ENCODE measurements at regions not wholly inside any gene's neighbourhood (a gene's known extent, or its start where the extent isn't known, plus 50 kb on each side); places are given as distances from the start of the nearest gene placed in this dataset.

- WGBS, 5 donors: 83 to 92% (median 87%) methylated on average over 14 of the region's 14 CpGs
- Histone ChIP-seq H3K4me3 (no peak overlapping the region), H3K4me1 (peaks cover 0 to 21% (median 13%) of the 10 kb centered on the region in 6 donors), H3K9me3 (no peaks in the 10 kb centered on the region), H3K27ac (no peak overlapping the region), H3K27me3 (replicated peaks in 1 of 7) (no peaks in the 10 kb centered on the region), H3K36me3 (no peaks in the 10 kb centered on the region)
- no peak for DNase-seq
- no peak for TF ChIP-seq POLR2A (IDR thresholded peaks at IDR 0.05)
- no peak for TF ChIP-seq POLR2AphosphoS5 (IDR thresholded peaks at IDR 0.05)
- no peak for TF ChIP-seq CTCF (IDR thresholded peaks at IDR 0.05 in 8 of 11, conservative IDR thresholded peaks at IDR 0.05 in 3 of 11)
- intact Hi-C loops (cut with DNase I; ENCODE audit: low total_unique reads): no loop called here
Observed at GRCh38 chr2:3073704-3074103, 303.9 kb downstream of the EIPR1 start.

DNA sequence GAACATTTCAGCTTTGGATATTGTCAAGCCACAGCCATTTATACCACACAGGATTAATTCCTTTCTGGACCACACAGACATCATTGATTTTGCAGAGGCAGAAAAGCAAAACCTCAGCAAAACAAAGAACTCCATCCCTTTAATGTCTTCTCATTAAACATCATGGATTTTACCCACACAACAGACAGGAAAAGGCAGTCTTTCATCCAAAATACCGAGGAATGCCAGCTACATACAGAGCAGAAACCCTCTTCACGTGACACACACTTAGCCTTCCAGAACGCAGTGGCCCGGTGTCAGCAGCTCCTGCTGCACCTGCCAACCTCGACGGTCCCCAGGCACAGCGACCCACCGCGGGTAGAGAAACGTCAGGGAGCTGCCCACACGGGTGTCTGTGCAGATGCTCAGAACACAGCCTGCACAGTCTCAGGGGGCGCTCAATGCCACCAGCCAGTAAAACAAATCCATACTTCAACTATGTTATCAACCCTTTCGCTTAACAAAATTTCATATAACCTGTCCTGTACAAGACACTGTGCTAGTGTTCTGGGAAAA, 304.5 kb downstream of the EIPR1 start:
- DNase-seq: peak; percentile 69
- intact Hi-C loops (cut with DNase I; ENCODE audit: low total_unique reads): no loop called here
- 54 to 80% (median 76%) methylated on average over 13 of the region's 13 CpGs for WGBS, 5 donors
- no peak for TF ChIP-seq POLR2AphosphoS5 (IDR thresholded peaks at IDR 0.05)
- no peak for TF ChIP-seq CTCF (IDR thresholded peaks at IDR 0.05 in 8 of 11, conservative IDR thresholded peaks at IDR 0.05 in 3 of 11)
- TF ChIP-seq POLR2A (IDR thresholded peaks at IDR 0.05): no peak
- Histone ChIP-seq H3K4me3 (no peak overlapping the region), H3K27me3 (replicated peaks in 1 of 7) (no peaks in the 10 kb centered on the region), H3K36me3 (no peaks in the 10 kb centered on the region), H3K4me1 (peaks cover 0 to 20% (median 13%) of the 10 kb centered on the region in 6 donors), H3K27ac (no peak overlapping the region), H3K9me3 (no peaks in the 10 kb centered on the region)

- peaks cover 0 to 9% (median 6%) of the 10 kb centered on the region in 6 donors for H3K4me1 ChIP-seq
- no peak overlapping the region for H3K4me3 ChIP-seq
- TF ChIP-seq POLR2A (IDR thresholded peaks at IDR 0.05) (no peak), CTCF (IDR thresholded peaks at IDR 0.05 in 8 of 11, conservative IDR thresholded peaks at IDR 0.05 in 3 of 11) (no peak), POLR2AphosphoS5 (IDR thresholded peaks at IDR 0.05) (no peak)
- DNase-seq: peak; percentile 59
- H3K27me3 ChIP-seq (replicated peaks in 1 of 7): no peaks in the 10 kb centered on the region
- no peaks in the 10 kb centered on the region for H3K36me3 ChIP-seq
- no peaks in the 10 kb centered on the region for H3K9me3 ChIP-seq
- intact Hi-C loops (cut with DNase I; ENCODE audit: low total_unique reads): no loop called here
- WGBS, 5 donors: 86 to 90% (median 88%) methylated on average over 10 of the region's 10 CpGs
- no peak overlapping the region for H3K27ac ChIP-seq
Observed at GRCh38 chr2:3071685-3072263, 305.8 kb downstream of the EIPR1 start.

DNA sequence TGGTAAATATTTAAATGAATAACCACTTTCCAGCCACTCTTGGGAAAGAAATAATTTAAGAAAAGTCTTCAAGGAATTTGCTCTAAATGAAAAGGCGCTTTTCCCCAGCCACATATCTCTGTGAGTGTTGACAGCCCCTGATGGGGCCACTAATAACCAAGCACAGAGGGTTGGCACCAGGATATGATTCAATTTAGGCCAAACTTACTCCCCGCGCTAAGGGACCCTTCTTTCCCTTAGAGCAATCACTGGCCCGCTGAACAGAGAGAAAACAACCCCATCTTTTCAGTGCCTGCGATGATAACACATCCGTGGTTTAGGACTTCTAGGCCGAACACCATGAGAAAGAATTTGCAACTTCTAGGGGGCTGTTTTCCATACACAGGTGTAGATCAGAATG, 310.8 kb downstream of the EIPR1 start:
- TF ChIP-seq POLR2AphosphoS5 (IDR thresholded peaks at IDR 0.05) (no peak), POLR2A (IDR thresholded peaks at IDR 0.05) (no peak), CTCF (IDR thresholded peaks at IDR 0.05 in 8 of 11, conservative IDR thresholded peaks at IDR 0.05 in 3 of 11) (no peak)
- 93 to 96% (median 94%) methylated on average over 7 of the region's 7 CpGs for WGBS, 5 donors
- no peaks in the 10 kb centered on the region for H3K9me3 ChIP-seq
- intact Hi-C loops (cut with DNase I; ENCODE audit: low total_unique reads): no loop called here
- no peaks in the 10 kb centered on the region for H3K4me1 ChIP-seq
- H3K27ac ChIP-seq: no peak overlapping the region
- no peak for DNase-seq
- peaks cover 0 to 12% (median 0%) of the 10 kb centered on the region in 7 donors for H3K27me3 ChIP-seq (replicated peaks in 1 of 7)
- H3K4me3 ChIP-seq: no peak overlapping the region
- H3K36me3 ChIP-seq: no peaks in the 10 kb centered on the region

Measured in spleen (tissue), 11 donors.